ENCODE measurements at regions not wholly inside any gene's neighbourhood (a gene's known extent, or its start where the extent isn't known, plus 50 kb on each side); places are given as distances from the start of the nearest gene placed in this dataset.

DNA sequence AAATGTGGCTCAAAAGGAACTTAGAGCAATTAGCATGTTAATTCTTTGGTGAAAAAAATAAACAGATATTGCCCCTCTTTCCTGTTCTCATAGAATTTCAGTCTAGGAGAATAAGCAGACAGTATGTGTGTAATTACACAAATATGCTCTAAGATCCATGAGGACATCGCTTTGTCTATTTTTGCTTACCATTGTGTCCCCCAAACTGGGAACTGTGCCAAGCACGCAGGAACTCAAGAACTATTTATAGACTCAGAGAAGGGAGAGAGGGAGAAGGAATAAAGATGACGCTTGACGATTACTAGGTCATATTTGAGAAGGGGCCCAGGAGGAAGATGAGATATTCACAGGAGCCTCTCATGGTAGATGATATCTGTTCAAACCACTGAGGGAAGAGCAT lies 692.6 kb downstream of the RAB28 start:
- no peak for DNase-seq

DNA sequence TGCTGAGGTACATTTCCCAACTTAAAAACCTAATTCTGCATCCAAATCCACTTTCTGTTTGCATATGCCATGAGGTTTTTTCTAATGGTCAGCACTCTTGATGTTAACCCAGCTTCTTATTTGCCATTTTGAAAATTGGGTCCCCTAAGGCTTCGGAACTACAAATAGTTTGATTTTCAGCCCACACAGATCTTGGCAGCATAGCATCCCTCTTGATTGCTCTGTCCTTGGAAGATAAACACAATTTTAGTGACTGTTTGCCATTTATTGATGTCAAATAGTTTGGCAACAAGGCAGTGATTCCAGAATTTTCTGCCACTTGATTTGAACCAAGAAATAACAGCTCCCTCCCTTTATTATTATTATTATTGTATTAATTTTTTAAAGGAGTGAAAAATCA lies 696.9 kb downstream of the RAB28 start:
- DNase-seq: no peak

DNA sequence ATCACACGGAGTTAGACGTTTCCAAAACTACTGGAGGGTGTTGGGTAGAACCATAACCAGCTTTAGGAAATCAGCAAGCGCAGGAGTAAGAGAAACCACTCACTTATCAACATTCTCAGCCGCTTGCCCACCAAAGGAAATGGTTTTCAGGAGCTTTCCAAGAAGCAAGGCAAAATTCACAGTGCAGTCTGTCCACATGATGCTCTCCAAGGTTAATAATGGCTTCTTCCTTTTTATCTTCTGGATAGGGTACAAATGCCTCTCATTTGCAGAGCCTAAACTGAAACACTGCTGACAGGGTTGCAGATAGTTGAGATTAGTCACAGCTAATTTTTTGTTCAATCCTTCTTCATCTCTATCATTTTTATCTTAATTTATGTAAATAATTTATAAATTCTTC lies 705.4 kb downstream of the RAB28 start:
- no peak for DNase-seq

DNA sequence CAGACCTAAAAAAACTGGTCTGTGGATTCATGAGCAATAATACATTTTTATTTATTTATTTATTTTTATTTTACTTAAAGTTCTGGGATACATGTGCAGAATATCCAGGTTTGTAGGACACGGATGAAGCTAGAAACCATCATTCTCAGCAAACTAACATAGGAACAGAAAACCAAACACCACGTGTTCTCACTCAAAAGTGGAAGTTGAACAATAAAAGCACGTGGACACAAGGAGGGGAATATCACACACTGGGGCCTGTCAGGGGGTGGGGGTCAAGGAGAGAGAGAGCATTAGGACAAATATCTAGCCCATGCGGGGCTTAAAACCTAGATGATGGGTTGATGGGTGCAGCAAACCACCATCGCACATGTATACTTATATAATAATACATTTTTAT lies 705.9 kb downstream of the RAB28 start:
- no peak for DNase-seq

DNA sequence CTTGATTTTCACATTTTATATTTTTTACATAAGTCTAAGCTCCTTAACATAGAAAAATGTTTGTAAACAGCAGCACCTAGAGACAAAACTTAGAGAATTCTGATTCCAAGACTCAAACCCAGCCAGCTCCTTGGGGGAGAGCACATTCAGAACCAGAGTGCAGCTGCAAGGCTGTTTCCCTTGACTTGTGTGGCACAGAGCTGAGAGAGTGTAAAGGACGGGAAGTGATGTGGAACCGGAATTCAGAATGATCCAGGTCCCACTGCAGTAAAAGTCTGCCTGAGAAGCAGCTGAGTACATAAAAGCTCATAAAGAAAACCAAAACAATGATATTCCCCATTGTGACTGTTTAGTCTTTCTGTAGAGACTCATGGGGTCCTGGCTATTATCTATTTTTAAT lies 713.8 kb downstream of the RAB28 start:
- DNase-seq: no peak

DNA sequence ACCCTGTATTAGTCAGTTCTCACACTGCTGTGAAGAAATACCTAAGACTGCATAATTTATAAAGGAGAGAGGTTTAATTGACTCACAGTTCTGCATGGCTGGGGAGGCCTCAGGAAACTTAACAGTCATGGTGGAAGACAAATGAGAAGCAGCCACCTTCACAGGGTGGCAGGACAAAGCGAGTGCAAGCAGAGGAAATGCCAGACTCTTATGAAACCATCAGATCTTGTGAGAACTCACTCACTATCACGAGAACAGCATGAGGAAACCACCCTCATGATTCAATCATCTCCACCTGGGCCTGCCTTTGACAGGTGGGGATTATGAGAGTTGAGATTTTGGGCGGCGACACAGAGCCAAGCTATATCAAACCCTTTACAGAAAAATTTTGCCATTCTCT lies 722.4 kb downstream of the RAB28 start:
- DNase-seq: no peak

DNA sequence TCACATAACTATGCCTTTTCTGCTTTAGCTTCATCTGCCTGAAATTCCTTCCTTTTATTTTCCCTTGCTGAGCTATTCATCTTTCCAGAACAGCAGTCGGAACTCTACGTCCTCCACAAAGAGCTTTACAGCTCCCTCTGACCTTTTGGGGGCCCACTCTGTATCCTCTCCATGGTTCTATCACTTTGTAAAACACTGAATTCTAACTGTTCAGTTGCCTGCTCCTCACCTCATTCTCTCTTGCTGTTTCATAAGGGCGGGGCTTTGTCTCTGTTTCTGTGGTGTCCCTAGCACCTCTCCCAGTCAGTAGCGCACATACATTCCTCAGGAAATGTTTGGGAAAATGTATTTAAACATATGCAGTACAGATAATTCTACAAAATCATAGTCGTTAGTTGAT lies 737.0 kb downstream of the RAB28 start:
- DNase-seq: no peak

DNA sequence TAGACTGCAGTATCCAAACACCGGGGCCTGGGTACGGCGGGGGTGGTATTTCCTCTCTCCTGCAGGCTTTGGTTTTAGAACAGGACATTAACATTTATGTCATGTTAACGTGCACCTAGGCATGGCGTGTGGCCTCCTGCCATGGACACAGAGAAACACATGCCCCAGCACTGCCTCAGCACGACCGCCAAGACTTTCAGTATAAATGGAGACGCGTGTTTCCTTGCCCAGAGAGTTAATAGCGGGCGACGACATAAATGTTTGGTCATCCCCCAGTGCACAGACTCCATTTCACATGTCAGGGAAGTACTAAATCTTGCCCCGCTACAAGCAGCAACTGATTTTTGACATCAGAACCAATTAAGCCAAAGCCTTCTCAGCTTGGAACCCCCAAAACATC lies 737.9 kb downstream of the RAB28 start:
- DNase-seq: no peak

DNA sequence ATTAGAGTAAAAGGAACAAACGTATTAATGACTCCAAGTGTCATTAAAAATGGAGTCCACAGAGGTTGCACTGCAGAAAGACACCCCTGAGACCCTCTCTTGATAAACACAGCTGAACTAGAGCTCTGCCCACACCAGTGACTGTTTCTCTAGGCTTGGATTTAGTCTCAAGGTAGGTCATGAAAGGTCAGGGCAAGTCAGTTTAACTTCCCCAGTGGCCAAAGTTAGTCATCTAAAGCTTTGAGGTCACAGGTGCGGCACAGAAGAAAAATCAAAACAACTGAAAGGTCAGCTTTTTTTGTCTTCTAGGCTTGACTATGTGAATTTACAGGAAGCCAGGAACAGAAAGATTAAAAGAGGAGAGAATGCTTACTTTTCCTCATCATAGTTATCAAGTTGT lies 749.6 kb downstream of the RAB28 start:
- no peak for DNase-seq

DNA sequence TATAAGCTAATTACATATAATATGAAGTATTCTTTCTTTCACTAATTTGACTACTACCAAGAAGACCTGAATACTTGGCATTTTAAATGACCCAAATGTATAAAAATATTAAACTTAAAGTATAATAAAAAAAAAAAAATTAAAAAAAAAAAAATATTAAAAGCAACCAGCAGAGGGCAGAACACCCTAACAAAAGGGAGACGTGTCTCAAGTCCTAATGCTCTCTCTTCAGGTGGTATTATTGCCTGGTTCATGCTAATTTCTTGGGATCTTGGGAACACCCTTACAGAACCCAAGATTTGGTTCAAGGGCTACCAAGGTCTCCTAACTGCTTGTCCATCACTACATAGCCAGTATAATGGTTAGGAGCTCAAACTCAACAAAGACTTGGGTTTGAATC lies 754.8 kb downstream of the RAB28 start:
- DNase-seq: peak in 1 of 2 experiments; percentile 39

DNA sequence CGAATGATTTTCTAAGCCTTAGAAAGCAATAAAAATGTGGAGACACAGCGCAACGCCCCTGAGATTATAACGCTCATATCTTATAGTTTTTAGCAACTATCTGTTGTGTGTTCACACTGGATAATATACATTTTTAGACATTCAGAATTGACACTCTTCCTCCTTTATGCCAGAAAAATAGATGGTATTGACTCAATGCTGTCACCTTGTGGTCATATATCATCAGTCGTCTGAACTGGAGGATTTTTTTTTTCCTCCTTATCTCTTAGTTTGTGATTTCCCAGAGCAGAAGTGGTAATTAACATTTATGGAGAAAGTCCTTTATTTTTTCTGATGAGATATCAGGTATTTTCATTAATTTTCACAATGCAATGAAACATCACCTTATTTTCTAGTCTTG lies 759.6 kb downstream of the RAB28 start:
- peak in 1 of 2 experiments; percentile 23 for DNase-seq

DNA sequence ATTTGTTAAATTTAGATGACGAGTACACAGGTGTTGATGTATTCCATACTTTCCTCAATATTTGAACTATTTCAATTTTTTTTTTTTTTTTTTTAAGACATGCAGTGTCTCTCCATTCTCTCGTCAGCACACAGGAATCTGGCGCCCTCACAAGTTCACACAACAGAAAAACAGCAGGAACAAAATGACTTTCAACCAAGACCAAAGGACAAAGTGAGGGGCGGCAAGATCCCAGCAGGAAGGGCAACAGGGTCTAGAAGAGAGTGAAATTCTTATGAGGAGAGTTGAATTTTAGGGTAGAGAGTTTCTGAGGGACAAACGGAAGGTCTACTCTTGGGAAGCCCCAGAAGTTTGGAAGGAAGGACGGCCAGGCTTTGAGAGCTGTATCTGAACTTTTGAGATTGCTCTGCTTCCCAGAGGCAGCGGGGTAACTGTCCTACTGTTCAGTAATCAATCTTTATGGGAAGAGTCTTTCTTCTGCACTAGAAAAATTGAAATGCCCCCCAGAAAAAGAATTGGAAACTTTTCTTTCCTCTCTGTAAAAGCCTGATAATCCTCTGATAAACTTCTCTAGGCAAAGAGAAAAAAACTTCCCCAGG lies 760.2 kb downstream of the RAB28 start:
- peak in 1 of 2 experiments; percentile 20 for DNase-seq

DNA sequence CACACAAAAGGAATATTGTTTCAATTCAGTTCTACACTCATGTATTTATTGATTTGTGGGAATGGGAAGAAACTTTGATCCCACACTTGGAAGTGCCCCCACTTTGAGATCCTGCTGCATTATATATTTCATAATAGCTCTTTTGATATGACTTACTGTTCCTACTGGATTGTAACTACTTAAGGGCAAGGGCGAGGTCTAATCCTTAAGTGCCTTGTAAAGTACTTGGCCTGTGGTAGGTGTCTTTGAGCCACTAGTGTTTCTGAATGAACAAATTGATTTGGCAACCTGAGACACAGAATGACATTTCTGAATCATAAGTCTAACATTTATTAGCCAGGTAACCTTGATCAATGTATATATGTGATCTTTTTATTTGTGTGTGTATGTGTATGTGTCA lies 767.2 kb downstream of the RAB28 start:
- no peak for DNase-seq

DNA sequence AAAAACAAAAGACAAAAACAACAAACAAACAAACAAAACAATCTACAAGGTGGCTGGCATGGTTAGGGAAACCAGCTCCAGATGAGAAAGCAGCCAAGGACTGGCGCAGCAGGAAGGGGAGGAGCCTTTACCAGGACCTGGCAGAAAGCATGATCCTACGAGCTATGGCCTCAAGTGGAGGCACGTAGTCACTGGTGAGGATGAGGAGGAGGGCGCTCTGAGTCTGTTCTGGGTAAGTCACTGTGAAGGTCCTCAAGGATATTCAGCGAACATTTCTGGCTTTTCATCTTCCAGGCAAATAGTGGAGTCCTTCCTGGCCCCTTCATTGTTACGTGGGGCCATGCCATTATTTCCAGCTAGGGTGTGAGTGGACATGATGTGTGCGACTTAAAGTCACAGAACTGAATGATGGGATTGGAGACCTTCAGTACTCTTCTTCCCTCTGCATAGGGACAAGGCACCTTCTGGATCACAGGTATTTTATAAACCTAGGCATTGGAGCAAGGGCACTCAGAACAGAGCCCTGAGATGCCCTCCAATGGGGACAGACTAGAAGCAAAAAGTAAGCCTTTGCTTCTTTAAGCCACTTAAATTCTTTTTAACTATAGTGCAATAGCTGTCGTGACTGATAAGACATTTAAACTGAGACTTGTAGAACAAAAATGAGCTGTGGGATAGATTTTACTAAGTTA lies 771.3 kb downstream of the RAB28 start:
- no peak for DNase-seq

DNA sequence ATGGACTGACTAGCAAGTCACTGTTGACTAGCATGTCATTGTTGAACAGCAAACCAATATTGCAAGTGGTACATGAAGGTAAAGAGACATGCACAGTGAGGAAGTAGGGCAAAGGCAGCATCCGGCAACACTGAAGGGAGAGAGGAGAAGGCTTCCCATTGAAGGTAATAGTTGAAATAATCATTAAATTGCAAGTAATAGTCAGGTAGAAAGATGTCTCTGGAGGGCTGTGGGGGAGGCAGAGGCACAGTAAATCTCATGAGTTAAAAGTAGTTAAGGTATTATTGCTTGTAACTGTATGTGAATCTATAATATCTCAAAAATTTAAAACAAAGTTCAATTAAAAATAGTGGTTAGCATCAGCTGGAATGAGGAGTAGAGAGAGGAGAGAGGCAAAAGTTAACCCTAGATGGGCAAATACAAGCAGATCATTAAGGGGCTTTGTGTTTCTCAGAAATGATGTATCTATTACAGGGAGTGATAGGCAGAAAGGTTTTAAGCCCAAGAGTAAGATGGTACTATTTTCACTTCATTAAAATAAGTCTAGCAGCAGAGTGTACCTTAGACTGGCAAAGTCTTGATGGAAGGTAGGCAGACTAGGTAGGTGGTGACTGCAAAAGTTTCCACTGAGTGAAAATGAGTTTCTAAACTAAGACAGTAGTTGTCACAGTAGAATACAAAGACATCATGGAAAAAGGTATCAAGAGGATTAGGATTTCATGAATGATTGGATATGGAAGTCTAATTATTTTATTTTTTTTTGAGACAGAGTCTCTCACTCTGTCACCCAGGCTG lies 776.6 kb downstream of the RAB28 start:
- DNase-seq: no peak

DNA sequence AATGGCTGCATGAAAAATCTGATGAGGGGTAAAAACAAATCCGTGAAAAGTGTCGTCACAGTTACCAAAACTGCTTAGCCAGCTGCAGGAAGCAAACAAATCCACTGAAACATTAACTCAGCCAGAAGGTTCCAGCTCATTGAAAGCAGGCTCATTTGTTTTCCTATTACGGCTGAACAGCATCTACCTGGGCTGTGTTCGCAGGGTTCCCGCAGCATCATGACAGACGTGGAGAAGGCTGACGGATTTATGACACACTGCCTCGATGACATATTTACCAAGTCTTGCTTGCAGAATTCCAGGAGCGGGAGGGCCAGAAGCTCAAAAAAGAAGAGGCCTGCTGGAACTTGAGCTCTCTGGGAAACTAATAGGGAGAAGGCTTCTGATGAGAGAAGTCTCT lies 781.1 kb downstream of the RAB28 start:
- DNase-seq: no peak

DNA sequence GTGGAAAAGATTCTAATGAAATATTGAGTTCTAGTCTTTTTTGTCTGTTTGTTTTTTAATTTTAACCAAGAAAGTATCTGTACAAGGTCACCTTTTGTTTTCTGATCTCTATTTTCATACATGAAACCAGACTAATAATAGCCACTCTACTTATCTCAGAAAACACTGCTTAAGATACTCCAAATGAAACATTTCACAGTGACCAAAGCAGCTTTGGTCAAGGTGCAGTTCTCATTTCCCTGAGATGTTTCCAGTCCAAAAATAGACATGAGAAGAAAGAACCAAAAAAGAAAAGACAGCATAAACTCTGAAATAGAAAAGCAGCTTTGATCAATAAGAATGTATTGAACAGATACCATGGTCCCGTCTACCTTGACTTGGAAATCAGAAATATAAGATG lies 782.8 kb downstream of the RAB28 start:
- no peak for DNase-seq

DNA sequence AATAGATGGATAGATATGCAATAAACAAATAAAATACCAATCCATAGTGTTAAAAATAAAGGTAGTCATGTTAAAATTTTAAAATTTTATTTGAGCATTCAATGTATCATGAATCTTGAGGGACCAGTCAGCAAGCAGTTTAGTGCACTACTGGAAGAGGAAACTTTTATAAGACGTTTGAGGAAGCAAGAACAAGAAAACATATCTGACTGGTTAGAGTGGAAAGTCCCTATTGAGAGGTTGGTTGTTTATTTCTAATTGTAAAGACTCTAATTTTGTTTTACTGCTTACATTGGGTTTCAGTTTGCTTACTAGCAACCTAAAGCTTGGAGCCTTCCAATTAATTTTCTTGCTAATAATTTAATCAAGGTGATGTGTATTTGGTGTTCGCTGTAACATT lies 786.2 kb downstream of the RAB28 start:
- no peak for DNase-seq

DNA sequence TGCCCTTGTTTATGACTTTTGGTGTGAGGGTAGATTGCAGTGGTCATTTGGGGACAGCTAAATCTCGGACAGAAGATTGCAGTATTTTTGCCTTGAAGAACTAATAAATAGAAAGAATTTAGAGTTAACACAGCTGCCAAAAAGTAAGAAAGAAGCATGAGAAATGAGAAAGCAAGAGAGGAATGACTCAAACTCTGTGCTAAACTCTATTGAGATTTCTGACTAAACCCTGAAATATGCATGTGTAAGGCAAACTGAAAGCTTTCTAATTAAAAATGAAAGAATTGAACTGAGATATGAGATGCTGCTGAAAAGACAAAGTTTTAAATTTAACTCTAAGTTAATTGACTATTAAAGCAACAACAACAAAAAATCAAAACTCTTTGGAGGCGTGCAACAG lies 791.3 kb downstream of the RAB28 start:
- no peak for DNase-seq

DNA sequence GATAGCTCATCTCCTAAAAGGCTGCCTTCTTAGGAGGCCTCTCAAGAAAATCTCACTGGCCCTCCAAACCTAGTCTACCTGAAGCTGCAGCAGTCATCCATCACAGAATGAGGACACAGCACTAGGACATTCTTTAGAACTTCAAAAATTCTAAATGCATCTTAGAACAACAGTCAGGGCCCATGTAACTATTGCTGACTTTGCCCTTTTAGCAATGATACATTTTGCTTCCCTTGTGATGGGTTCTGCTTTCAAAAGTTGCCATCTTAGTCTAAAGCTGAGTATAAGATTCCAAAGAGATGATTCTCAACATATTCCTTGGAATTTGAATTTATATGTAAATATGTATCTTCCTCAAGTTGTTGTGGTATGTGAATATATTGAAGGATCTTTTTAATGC lies 793.0 kb downstream of the RAB28 start:
- no peak for DNase-seq

DNA sequence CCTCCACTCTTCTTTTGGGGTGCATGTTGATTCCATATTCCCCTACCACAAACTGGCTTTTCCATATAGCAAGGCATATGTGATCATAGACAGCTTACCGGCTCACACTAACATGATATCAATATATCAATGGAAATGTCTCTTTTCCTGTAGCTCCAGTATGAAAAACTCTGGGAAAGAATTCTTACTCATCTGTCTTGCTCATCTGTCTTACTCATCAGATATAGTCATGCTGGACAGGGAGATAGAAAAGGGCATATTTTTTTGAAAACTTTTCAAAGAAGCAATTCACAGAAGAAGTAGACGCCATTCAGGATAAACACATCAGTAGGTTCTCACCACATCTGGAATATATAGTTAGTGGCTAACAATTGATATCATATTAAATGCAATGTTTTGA lies 794.7 kb downstream of the RAB28 start:
- DNase-seq: no peak

DNA sequence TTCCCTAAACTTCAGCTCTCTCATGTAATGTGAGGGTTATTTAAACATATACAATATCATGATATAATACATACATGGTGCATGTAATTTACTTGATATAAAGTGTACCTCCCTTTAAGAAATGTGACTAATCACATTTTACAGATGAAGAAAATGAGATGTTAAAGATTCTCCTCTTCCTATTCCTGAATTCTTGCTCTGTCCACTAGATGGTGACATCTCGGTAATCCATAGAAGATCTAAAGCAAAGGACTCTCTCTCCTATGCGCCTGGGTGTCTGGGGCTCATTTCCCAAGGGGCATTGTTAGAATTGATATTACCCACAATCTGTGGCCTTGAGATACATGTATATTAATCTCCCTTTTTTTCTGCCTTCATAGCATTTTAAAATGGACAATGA lies 804.9 kb downstream of the RAB28 start:
- DNase-seq: peak in 1 of 2 experiments; percentile 16

DNA sequence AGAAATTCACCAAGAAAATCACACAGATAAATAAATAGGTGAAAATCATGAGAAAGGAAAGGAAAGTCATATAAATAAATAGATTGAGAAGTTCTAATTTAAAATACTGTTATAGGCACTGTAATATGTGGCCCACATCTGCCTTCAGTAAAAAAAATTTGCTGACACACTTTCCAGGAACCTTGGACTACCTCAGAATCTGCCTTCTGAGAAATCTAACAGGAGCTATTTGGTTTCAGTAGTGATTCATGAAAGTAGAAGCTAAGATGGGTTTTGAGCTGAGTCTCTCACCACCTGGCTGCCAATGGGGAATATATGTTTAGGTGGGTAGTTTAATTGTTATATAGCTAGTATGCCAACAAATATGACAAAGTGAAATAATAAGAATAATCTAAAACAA lies 810.0 kb downstream of the RAB28 start:
- DNase-seq: no peak

DNA sequence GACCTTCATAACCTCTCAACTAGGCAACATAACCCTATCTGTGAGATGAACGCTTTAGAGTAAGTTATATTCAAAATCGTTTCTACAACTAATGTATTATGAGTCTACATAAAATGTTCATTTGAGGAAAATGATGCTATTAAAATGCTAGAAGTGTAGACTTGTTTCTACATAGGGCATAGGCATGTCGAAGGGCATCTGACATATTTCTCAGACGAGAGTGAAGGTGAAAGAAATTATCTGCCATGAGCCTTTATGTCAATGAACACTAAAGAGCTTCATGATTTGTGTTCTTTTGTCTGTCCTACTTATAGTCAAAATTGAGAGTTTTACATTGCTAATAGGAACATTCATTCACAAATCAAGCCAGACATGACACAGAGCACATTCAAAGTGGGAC lies 811.8 kb downstream of the RAB28 start:
- DNase-seq: no peak
